ENCODE measurements at regions not wholly inside any gene's neighbourhood (a gene's known extent, or its start where the extent isn't known, plus 50 kb on each side); places are given as distances from the start of the nearest gene placed in this dataset.

DNA sequence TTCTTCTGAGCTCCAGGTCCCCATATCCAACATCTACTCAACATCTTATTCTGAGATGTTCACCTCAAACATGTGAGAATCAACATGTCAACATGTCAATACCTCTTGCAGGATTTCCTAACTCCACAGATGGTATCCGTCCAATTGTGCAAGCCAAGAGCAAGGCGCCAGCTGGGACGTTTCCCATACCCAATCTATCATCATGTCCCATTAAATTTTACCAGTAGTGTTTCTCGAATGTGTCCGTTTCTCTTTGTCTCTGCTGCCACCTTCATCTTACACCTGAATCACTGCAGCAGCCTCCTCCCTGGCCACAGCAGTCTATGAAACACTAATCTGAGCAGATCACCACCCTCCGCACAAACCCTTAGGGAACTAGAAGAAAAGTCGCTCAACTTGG is 78.0 kb upstream of the RPS6KA2 start:
- Histone ChIP-seq H3K9ac (replicated peaks; ENCODE audit: extremely low read depth, insufficient read depth, low read length) (no peak overlapping the region), H3K9me3 (replicated peaks; ENCODE audit: control insufficient read depth, insufficient read depth, low read length) (no peaks in the 10 kb centered on the region), H4K20me1 (replicated peaks; ENCODE audit: control insufficient read depth, extremely low read depth, insufficient read depth, low read length) (no peaks in the 10 kb centered on the region), H2AFZ (ENCODE audit: low read depth, low read length) (no peak overlapping the region), H3K9me1 (replicated peaks; ENCODE audit: control insufficient read depth, extremely low read depth, insufficient read depth, low read length) (no peaks in the 10 kb centered on the region), H3K4me2 (ENCODE audit: insufficient read depth, low read length) (no peak overlapping the region), H3K79me2 (ENCODE audit: control insufficient read depth, insufficient read depth, low read length) (no peaks in the 10 kb centered on the region), H3K36me3 (ENCODE audit: control insufficient read depth in 2 of 2, extremely low read depth in 1 of 2, insufficient read depth in 2 of 2, low read length in 2 of 2) (no peaks in the 10 kb centered on the region), H3K27ac (ENCODE audit: insufficient read depth, low read depth, low read length) (no peak overlapping the region), H3K4me1 (ENCODE audit: control insufficient read depth, extremely low read depth, insufficient read depth, low read length) (no peaks in the 10 kb centered on the region), H3K27me3 (ENCODE audit: control insufficient read depth in 2 of 2, insufficient read depth in 2 of 2, low read length in 2 of 2) (peaks cover 12 to 13% of the 10 kb centered on the region in 2 experiments), H3K4me3 (replicated peaks in 1 of 3; ENCODE audit: insufficient read depth in 1 of 3, low read depth in 1 of 3, low read length in 3 of 3) (no peak overlapping the region)
- intact Hi-C loops (cut with micrococcal nuclease): loop anchor here (5.0 kb wide), 1 partner anchor 188 kb away; no protein-coding TSS in a partner anchor
- DNase-seq (ENCODE audit: low read depth, low spot score): no peak
- POLR2A ChIA-PET: no interaction called here
- dilution Hi-C loops (cut with MboI; ENCODE audit: extremely low pct_ligation_motif_present, low sequenced_read_pairs): no loop called here
- no TSS peak for BruUV-seq (replicated peaks)
- TF ChIP-seq JUN (IDR thresholded peaks at IDR 0.05; ENCODE audit: borderline replicate concordance, insufficient read depth, insufficient read length, low read depth) (no peak), FOS (IDR thresholded peaks at IDR 0.05; ENCODE audit: borderline replicate concordance, insufficient read depth, low read length) (no peak), EZH2 (IDR thresholded peaks at IDR 0.05; ENCODE audit: borderline replicate concordance, low read depth, low read length, severe bottlenecking) (no peak), MYC (IDR thresholded peaks at IDR 0.05; ENCODE audit: low read depth, low read length) (no peak), POLR2A (IDR thresholded peaks at IDR 0.05; ENCODE audit: low read depth, low read length) (no peak)
- TF ChIP-seq, protein P1, sequence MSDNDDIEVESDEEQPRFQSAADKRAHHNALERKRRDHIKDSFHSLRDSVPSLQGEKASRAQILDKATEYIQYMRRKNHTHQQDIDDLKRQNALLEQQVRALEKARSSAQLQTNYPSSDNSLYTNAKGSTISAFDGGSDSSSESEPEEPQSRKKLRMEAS (IDR thresholded peaks at IDR 0.05; ENCODE audit: insufficient read depth, insufficient read length): no peak
- TF ChIP-seq, protein P2, sequence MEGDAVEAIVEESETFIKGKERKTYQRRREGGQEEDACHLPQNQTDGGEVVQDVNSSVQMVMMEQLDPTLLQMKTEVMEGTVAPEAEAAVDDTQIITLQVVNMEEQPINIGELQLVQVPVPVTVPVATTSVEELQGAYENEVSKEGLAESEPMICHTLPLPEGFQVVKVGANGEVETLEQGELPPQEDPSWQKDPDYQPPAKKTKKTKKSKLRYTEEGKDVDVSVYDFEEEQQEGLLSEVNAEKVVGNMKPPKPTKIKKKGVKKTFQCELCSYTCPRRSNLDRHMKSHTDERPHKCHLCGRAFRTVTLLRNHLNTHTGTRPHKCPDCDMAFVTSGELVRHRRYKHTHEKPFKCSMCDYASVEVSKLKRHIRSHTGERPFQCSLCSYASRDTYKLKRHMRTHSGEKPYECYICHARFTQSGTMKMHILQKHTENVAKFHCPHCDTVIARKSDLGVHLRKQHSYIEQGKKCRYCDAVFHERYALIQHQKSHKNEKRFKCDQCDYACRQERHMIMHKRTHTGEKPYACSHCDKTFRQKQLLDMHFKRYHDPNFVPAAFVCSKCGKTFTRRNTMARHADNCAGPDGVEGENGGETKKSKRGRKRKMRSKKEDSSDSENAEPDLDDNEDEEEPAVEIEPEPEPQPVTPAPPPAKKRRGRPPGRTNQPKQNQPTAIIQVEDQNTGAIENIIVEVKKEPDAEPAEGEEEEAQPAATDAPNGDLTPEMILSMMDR (IDR thresholded peaks at IDR 0.05; ENCODE audit: extremely low read depth in 1 of 2, insufficient read depth in 1 of 2, low read depth in 1 of 2, low read length in 2 of 2): no peak
- FAIRE-seq: no peak
- CTCF ChIA-PET: no interaction called here

Measured in endothelial cell of umbilical vein (primary cell).